ENCODE measurements at regions not wholly inside any gene's neighbourhood (a gene's known extent, or its start where the extent isn't known, plus 50 kb on each side); places are given as distances from the start of the nearest gene placed in this dataset.
A peak's percentile ranks its signal among the peaks of the same experiment; 100 is the strongest.

DNA sequence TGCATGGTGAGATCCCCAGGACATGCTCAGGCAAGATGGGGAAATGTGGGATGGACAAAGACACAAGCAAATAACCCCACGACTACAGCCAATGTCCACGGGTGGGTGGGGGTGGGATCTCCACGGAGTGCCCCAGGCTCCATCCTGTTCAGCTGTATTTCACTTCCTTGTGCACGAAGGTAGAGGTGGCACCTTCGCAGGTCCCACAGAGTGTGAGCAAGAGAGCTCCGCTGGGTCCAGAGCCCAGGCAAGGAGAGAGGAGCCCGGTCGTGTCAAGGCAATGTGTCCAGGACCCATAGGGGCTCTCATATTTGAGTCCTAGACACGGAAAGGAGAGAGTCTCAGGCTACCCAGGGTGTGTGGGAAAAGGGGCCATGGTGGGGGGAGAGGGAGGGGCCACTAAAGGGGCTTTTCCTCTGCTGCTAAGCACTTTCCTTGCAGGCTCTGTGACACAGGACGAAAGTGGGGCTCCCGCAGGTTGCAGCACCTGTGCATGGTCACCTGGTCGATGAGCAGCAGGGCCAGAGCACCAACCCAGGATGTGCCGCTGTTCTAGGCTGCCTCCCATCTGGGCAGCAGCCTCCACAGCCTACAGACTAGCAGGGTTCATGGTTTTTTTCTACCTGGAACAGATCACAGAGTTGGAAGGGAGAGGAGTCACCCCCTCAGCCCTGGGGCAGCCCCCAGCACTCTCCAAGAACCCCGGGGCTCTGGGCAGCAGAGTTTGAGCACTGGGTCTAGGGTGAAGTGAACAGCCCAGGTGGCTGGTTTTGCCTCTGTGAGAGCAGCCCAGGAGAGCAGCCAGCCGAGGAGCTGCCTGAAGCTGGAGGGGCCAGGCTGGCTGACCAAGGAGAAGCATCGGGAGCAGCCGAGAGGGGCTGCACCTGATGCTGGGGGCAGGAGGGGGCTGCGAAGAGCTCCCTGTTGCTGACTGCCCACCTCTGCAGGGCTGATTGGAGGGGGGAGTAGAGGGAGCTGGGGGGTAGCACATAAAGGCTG, 100.7 kb upstream of the MVB12B start:
- no peak for DNase-seq

GRCh38 chr9:126226991-126227936, 99.4 kb upstream of the MVB12B start:
- no peak for DNase-seq

- DNase-seq, result no peak
These were observed 98.4 kb upstream of the MVB12B start for GRCh38 chr9:126228111-126228780.

GRCh38 chr9:126228781-126229444, 97.7 kb upstream of the MVB12B start:
- peak; percentile 87 for DNase-seq

DNA sequence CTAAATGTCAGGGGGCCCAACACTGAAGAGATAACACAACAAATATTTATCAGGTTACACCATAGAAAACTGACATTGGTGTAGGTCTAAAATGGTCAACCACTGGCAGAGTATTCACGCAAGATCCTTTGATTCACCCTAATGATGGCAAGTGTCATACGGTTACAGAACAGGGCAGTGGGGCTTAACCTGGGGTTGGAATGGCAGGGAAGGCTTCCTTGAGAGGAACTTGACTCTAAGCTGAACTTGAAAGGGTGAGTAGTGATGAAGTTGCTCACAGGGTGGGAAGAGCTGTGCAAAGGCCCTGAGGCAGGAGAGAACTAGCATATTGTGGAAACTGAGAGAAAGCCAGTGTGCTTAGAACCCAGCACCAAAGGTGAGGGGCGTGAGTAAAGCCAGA, 97.1 kb upstream of the MVB12B start:
- no peak for DNase-seq

DNA sequence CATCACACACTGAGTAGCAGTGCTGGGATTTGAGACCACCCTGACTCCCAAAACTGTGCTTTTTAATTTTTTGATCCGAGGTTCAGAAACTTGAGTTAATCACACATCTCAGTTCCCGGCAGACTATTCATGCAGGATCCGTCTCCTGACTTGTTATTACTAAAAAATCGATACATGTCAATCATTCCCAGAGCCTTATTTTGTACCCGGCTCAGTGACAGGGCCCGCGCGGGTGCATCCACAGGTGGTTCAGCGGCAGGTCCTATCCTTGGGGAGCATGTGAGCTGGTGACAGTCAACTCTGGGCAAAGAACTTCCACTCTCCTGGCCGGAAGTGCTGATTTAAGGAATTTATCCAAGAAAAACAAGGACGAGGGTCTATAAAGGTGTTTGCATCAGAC, 95.9 kb upstream of the MVB12B start:
- no peak for DNase-seq

DNA sequence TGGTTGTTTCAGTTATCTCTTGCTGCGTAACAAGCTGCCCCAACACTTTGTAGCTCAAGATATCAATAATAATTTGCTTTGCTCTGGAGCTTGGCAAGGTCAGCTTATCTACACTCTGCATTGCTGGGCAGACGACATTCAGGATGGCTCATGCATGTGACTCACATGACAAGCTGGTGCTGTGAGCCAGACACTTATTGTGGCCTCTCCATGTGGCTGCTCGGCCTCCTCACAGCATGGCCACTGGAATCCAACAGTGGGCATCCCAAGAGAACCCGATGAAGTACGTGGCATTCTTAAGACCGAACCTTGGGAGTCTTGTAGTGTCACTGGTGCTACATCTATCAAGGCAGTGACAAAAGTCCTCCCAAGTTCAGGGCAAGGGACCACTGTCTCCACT, 94.2 kb upstream of the MVB12B start:
- DNase-seq, result no peak

GRCh38 chr9:126233175-126233574, 93.5 kb upstream of the MVB12B start:
- DNase-seq, result no peak

DNA sequence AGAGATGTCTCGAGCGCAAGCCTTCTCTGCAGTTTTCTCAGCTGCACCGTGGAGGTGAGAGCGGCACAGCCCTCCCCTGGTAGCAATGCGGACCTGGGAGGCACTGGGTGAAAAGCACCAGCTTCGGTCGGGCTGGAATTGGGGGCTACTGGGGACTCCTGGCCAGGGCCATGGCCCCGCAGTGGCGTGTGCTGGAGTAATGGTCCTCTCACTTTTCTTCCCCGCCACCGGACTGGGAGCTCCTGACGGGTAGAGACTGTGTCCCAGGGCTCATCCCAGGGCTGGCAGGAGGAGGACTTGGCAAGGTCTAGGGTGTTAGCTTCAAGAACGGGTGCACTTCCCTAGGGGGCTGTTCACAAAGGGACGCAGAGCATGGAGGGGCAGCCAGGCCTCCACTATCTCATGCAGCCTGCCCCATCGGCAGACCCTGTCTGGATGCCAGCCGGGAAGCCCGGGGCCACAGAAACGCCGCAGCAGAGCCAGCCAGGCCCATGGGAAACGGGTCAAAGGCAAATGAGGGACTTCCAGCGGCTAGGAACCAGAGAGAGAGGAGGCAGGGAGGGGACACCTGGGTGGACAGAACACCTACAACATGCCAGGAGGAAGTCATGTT, 92.6 kb upstream of the MVB12B start:
- DNase-seq, result no peak

DNA sequence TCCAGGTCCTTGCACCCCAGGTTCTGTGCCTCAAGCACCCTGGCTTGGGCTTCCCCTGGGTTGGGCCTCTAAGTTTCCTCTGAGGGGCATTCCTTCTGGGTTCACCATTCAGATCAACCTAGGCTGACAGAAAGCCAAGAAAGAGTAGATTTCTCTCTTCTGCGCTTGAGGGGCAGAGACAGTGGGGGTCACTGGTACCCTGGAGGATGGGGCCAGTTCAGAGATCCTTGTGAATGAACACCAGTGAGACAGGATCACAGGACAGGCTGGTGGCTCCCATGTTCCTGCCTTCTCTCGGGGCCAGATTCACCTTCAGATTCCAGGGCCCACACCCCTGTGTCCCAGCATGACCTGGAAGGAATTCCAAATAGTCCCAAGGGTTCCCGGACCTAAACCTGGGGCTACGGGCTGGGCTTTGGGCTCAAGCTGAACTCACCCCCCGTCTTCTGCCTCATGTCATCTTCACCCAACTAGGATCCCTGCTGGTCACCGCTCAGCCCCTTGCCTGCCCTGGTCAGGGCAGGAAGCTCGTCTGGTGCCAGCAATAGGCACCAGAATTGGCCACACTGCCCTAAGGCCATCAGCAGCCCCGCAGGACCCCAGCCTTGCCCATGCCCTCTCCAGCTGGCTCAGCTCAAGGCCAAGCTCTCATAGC, 91.8 kb upstream of the MVB12B start:
- no peak for DNase-seq

DNA sequence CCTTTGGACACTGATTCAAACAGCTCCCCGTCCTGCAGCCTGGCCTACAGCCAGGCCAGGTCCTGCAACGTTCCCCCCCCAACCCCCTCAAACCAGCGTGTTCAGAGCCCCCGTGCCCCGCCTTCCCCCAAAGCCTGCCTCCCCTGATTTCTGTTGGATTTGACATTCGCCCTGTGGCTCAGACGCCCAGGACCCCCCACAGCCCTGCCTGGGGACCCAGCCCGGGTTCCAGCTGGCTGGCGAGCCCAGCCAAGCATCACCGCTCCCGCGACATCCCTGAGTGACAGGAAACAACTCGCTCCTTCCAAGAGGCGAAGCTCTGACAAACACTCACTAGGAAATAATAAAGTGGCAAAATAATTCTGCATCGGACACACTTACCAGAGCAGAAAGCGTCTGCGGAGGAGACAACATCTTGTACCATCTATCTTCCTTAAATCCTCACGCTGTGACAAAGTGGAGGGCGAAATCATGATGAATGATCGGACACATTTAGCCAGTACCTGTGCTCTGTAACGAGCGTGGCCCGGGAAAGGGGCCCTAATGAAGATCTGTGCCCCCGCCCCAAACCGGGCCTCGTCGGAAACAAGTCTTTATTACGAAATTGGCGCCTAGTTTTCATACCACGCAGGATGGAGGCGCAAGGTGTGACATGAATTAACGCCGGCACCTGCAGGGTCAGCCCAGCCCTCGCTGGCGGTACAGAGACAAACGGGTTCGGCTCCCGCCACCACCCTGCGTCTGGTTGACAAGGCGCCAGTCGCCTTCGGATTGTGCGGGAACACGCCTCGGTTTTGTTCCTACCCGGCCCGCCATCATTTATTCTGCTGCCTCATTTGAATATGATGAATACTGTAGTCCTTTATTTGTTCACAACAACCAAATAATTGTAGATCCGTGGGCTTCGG, 91.0 kb upstream of the MVB12B start:
- DNase-seq, result no peak

DNA sequence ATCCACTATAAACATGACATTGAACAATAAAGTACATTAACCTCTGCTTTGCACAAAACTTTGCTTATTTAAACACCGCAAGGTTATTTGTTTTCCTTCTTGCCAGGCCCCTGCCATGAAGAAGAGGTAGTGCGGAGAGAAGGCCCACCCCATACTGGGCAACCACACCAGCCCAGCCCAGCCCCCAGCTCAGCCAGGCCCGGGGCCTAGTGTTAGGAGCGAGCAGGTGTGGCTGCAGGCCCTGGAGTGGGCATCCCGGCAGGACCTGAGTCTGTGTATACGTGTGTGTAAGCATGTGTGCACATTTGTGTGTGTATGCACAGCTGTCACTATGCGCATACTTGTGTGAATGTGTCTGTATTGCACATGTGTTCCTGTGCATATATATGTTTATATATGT, 90.4 kb upstream of the MVB12B start:
- no peak for DNase-seq

DNA sequence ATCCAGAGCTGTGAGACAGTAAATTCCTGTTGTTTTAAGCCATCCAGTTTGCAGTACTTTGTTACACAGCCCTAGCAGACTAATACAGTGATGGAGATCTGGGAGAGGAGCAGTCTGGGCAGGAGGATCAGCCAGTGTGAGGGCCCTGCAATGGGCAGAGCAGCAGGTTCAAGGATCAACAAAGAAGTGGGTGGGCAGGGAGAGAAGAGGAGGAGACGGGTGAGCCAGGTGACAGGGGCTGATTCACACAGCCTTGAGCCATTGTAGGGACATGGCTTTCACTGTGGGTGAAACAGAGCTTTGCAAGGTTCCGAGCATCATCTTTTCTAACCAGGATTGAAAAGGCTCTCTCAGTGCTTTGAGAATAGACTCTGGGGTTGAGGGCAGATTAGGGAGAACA, 88.2 kb upstream of the MVB12B start:
- no peak for DNase-seq

DNA sequence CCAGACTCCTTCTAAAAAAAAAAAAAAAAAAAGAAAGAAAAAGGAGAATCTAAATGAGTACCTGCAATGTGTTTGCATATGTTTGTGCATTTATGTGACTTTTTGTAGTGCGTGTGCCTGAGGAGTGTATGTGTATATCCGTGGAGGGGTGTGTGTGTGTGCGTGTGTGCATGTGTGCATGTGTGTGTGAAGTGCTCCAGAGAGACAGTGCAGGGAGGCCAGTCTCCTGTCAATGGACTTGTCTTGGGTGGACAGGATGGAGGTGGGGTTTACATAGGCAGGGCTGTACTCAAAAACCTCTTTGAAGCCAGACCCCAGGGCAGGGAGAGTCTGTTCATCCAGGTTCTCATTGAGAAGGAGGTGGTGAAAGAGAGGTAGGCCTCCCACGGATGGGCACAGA, 87.1 kb upstream of the MVB12B start:
- DNase-seq, result no peak

- no peak for DNase-seq
These were observed 85.8 kb upstream of the MVB12B start for GRCh38 chr9:126240835-126241234.

GRCh38 chr9:126248680-126249079, 77.9 kb upstream of the MVB12B start:
- DNase-seq, result no peak

GRCh38 chr9:126261584-126262356, 64.9 kb upstream of the MVB12B start:
- DNase-seq, result no peak

- DNase-seq, result no peak
These were observed 63.9 kb upstream of the MVB12B start for GRCh38 chr9:126262738-126263137.

DNA sequence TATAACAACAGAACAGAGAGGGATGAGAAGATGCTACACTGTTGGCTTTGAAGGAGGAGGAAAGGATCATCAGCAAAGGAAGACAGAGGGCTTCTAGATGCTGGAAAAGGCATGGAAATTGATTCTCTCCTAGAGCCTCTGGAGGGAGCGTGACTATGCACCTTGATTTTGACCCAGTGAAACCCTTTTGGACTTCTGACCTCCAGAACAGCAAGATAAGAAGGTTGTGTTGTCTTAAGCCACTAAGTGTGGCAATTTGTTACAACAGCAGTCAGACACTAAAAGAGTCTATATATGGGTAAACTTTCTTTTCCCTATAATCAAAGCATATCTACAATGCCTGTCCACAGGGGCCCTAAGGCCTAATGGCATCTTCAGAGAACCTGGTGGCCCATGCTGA, 56.1 kb upstream of the MVB12B start:
- DNase-seq, result no peak
